ENCODE measurements at regions not wholly inside any gene's neighbourhood (a gene's known extent, or its start where the extent isn't known, plus 50 kb on each side); places are given as distances from the start of the nearest gene placed in this dataset.
"Not testable (repeated sequence)": the region's sequence is repeated elsewhere in the genome, so short reads cannot be mapped to it uniquely, and the experiment has no call there.

DNA sequence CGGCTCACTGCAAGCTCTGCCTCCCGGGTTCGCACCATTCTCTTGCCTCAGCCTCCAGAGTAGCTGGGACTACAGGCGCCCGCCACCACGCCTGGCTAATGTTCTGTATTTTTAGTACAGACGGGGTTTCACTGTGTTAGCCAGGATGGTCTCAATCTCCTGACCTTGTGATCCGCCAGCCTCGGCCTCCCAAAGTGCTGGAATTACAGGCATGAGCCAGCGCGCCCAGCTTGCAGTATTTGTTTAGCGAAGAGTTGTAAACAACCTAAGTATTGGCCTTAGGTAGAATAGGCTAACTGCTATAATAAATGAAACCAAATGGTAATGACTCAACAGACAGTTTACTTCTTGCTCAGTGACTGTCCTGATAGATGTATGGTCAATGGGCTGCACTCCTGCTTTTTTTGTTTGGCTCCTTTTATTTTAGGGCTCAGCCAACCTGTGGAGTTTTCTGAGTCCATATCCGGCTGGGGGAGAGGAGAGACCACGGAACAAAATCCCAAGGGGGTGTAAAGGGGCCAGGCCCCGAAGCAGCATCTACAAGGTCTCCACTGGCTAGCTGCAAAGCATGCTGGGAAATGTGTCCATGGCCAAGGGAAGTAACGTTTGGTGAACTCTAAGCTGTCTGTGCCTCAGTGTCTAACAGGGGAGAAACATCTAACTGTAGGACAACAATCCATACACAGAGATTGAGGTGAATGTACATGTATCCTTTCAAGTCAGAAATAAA is 841.0 kb upstream of the ID2 start:
- DNase-seq (ENCODE audit: low read depth, low spot score): no peak

DNA sequence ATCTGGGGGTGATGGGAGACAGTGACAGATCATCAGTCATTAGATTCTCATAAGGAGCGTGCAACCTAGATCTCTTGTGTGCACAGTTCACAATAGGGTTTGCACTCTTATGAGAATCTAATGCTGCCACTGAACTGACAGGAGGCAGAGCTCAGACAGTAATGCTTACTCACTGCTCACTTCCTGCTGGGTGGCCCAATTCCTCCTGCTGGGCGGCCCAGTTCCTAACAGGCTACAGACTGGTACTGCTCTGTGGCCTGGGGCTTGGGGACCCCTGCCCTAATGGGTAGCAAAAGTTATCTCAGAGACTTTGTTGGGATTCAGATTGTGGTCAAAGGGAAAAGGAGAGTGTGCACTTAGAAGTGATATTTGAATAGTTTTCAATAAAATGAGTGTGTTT is 840.1 kb upstream of the ID2 start:
- no peak for DNase-seq (ENCODE audit: low read depth, low spot score)

- no peak for DNase-seq (ENCODE audit: low read depth, low spot score)
Observed at GRCh38 chr2:7844414-7844965, 837.4 kb upstream of the ID2 start.

GRCh38 chr2:7845332-7845731 is 836.5 kb upstream of the ID2 start:
- DNase-seq (ENCODE audit: low read depth, low spot score): no peak

DNA sequence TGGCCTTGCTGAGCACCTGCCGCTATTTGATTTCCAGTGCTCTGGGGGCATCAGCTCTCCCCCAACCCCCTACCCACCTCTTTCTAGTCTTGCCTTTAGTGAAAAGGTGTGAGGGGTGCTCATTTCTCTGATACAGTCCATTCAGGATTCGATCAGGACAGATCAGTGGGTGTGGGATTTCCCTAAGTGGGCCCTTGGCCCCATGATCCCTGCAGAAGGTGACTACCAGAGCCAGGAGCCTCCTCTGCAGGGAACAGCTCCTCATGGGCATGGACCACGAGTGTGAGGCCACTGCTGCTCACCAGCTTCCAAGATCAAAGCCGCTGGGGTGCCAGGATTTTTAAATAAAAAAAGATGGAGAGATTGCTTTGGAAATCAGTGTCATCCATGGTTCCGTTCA is 835.2 kb upstream of the ID2 start:
- no peak for DNase-seq (ENCODE audit: low read depth, low spot score)

DNA sequence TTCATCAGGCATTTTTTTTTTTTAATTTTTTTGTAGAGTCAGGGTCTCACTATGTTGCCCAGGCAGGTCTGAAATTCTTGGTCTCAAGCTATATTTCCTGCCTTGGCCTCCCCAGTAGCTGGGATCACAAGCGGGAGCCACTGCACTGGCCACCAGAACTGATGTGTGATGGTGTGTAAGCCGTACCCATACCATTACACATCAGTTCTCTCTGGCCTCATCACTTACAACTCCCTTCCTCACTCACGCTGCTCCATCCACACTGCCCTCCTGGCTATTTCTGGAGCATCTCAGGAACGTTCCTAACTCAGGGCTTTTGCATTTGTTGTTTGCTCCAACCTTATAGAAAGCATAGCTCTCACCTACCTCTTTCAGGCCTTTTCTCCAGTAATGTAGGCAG is 834.5 kb upstream of the ID2 start:
- DNase-seq (ENCODE audit: low read depth, low spot score): no peak

DNA sequence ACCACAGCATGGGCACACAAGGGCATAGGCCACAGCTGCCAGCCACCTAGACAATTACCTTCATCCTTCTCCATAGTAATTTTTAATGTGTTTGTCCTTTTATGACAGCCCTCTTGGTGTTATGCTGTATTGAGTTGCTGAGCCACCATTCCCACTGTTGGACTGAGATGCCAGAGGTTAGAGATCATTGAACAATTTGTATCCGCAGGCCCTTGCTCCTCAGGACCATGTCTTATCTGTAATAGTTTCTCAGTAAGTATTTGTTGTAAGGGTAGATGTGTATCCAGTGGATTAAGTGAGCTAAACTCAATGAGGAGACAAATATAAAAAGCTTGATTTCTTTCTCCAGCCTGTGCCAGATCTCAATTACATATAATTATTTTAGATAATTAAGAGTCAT is 832.8 kb upstream of the ID2 start:
- DNase-seq (ENCODE audit: low read depth, low spot score): no peak

DNA sequence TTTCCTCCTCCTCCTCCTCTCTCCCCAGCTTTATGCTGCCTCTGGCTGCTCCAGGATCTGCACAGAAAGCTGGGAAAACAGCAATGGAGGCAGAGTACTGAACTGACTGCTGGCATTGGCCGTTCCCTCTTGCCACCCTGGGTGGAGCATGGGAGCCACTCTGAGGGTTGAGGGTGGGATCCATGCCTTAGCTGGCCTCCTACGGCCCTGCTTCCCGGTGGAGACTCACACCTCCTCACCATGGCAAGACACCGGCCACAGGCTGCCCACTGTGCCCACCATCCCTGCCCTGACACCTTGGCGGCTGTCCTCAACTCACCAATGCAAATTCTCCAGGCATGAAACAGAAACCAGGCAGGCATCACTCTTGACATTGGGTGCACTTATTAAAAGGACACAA is 832.3 kb upstream of the ID2 start:
- no peak for DNase-seq (ENCODE audit: low read depth, low spot score)

DNA sequence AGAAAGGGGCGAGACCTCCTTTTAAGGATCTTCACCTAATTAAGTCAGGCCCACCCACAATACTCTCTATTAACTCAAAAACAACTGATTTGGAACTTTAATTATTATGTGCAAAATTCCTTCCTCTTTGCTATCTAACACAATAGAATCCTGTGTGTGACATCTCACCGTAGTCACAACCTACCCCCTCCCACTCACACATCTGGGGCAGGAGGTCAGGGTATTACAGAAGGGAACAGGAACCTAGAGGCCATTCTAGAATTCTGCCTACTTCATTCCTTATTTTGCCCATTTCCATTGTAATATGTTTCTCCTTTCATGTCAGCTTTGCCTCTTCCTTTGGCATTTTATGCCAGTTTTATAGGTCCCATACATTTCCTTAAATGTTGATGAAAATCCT is 829.3 kb upstream of the ID2 start:
- DNase-seq (ENCODE audit: low read depth, low spot score): no peak

DNA sequence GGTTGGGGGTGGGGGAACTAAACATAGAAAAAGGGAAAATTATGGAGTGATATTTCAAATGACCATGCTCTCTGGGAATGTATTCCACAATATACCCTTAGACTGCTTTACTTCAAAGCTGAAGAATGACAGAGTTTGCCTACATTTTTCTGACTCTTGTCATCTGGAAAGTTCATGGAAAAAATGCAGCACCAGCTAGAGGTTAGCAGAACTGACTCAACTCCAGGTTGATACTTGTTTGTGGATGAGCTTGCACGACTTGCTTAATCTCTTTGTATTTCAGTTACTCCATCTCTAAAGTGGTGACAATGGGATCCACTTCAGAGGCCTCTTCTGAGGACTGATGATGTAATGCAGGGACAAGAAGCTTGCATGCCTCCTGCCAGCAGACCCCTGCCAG is 824.0 kb upstream of the ID2 start:
- DNase-seq (ENCODE audit: low read depth, low spot score): no peak

DNA sequence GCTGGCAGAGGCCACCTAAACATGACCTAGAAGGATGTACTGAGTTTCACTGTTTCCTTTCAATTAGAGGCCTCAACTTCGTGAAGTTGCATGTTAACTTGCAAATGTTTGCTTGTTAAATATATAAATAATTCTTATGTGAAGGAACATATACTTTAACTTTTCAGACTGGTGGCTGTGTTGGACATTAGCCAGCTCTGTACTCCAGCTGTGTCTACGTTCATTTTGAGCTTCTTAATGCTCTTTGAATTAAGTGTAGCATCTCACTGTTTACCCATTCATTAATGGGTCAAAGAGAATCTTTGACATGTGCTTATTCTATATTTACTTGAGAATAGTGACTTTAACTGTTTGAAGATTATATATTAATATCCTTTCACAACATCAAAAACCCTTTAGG is 823.2 kb upstream of the ID2 start:
- no peak for DNase-seq (ENCODE audit: low read depth, low spot score)

DNA sequence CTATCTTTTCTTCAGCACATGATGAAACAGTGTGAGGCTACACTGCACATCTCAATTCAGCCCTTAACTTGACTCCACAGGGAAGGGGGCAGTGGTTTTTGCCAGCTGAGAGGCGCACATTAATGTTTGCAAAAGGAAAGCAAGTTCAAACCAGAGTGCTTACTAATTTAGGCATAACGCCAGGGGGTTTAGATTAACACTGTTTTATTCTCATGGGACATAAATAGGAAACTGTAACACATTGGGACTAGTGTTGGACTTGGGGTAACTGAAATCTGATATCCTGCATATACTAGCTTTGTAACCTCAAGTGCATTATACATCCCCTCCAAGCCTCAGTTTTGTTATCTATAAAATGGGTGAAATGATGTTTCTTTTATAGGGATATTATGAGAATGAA is 821.2 kb upstream of the ID2 start:
- no peak for DNase-seq (ENCODE audit: low read depth, low spot score)

DNA sequence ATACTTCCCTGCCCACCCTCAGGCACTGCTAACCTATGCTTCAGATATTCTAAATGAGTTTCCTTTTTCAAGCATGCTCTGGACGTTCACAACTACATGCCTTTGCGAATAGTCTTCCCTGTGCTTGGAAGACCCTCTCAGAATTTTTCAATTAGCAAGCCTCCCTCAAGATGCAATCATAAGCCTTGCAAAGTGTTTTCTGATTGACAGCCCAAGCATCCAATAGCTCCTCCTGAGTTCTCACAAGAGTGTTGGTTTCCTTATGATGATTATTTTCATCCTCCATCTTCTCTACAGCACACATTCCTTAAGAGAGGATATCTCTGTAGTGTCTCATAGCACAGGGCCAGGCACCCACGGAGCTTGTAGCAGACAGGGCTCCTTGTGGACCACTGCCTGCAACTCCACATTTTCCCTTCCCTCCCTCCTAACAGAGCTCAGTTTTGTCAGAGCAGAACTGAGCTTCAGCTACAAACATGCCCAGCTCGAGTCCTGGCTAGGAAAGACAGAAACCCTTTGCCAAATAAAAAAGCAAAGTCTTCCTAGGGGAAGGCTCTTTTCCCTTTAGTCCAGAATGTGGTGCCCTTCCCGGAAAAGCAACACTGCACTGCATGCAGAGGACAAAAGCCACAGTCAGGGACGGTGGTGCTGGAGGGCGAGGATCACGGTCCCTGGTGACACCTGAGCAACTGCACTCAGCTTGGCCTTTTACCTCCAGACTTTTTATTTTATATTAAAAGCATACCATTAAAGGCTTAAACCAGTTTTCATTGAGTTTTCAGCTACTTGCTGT is 819.8 kb upstream of the ID2 start:
- no peak for DNase-seq (ENCODE audit: low read depth, low spot score)

GRCh38 chr2:7866104-7866503 is 815.8 kb upstream of the ID2 start:
- DNase-seq (ENCODE audit: low read depth, low spot score): no peak

GRCh38 chr2:7866825-7867224 is 815.0 kb upstream of the ID2 start:
- DNase-seq (ENCODE audit: low read depth, low spot score): no peak

GRCh38 chr2:7867867-7868266 is 814.0 kb upstream of the ID2 start:
- no peak for DNase-seq (ENCODE audit: low read depth, low spot score)

GRCh38 chr2:7868836-7869235 is 813.0 kb upstream of the ID2 start:
- no peak for DNase-seq (ENCODE audit: low read depth, low spot score)

DNA sequence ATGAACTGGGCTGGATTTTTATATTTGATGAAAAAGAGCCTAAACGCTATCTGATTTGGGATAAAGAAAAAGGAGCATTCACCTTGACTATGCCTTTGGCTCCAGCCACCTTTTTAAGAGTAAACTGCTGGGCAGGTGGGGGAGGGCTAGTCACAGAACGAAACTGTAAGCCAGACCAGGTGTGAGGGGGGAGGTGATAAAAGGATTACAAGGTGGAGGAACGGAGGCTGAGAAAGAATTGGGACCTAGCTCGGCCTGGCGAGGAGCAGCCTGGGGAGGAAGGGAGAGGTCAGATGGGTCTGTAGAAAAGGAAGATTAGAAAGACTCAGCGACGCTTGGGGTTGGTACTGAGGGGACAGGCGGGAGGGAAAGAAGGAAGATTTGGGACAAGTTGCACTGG is 805.4 kb upstream of the ID2 start:
- not testable (repeated sequence) for DNase-seq (ENCODE audit: low read depth, low spot score)

DNA sequence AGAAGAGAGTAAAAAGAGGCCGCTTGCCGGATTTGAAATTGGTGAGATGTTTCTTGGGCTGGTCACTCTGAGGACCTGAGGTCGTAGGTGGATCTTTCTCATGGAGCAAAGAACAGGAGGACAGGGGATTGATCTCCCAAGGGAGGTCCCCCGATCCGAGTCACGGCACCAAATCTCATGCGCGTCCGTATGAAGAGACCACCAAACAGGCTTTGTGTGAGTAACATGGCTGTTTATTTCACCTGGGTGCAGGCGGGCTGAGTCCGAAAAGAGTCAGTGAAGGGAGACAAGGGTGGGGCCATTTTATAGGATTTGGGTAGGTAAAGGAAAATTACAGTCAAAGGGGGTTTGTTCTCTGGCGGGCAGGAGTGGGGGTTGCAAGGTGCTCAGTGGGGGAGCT is 803.6 kb upstream of the ID2 start:
- DNase-seq (ENCODE audit: low read depth, low spot score): not testable (repeated sequence)

DNA sequence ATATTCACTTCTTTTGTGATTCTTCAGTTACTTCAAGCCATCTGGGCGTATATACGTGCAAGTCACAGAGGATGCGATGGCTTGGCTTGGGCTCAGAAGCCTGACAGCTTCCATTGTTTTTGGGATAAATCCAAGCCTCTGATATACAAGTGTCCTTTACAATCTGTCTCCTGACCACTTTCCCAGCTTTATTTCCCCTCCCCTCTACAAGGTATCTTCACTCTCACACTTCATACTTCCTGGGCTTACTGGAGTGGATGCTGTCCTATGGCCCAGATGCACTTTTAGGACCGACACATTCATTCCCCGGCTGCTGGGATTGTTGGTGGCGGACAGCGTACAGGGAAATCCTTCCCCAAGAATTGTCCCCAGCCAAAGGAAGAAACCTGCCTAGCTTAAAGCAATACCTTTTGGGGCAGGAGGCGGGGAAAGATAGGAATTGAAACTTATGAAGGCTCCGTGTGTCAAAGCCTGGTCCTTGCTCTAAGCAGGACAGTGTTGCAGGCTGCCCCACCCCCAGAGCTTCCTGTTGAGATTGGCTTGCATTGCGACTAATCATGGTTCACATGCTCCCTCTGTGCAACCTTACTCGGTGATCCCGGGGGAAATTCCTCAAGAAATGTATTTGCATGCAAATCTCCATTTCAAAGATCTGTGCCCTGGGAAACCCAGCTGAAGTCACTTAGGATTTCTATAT is 802.9 kb upstream of the ID2 start:
- DNase-seq (ENCODE audit: low read depth, low spot score): no peak

DNA sequence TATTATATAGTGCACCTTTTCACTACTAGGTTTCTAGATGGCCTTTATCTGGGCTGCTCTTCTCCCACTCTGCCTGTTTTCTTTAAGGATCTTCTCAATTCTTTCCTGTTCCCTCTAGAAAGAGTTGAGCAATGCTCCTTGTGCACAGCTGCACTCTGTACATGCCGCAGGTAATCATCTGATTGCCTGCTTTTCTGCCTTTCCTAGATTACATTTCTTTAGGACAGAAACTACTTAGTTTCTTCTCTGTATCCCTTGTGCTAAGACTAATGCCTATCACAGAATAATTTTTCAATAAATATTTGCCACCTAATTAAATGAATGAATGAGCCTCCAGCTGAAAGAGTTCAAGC is 802.4 kb upstream of the ID2 start:
- DNase-seq (ENCODE audit: low read depth, low spot score): no peak

DNA sequence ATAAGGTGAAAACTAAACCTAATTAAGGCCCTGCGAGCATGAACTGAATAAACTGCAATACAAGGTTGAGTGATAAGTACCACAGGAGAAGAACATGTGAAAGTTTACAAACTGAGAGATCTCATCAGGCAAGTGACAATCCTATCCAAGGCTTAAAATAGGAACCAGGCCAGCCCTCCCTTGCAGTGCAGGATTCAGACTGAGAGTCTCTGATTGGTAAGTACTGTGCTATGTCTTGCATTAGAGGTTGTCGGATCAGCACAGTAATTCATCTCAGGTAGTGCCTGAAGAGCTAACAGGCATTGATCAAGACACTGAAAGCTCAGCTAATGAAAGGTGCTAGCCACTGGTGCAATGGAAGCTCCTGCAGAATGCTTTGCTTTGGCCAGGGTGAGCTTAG is 801.7 kb upstream of the ID2 start:
- no peak for DNase-seq (ENCODE audit: low read depth, low spot score)

DNA sequence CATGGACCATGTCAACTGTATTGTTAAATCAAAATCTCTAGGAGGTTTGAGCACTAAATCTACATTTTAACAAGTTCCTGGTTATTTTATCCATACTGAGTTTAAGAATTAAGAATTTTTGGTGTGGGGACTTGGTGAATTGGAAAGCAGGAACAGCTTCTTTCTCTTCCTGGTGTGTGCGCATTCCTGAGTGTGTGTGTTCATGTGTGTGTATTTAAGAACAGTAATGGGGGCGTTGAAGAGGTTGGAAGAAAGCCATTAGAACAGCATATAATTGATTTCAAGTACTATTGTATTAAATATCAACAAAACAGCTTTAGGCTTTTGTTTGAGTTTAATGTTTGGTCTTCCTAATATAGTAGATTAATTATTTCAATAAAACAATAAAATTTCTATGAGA is 801.3 kb upstream of the ID2 start:
- DNase-seq (ENCODE audit: low read depth, low spot score): no peak

Measured in activated naive CD8-positive, alpha-beta T cell treated with anti-CD3 and anti-CD28 coated beads, Interleukin-2, amount 50 U/mL, for 16 hours (primary cell).